ENCODE measurements at regions not wholly inside any gene's neighbourhood (a gene's known extent, or its start where the extent isn't known, plus 50 kb on each side); places are given as distances from the start of the nearest gene placed in this dataset.
"Not testable (repeated sequence)": the region's sequence is repeated elsewhere in the genome, so short reads cannot be mapped to it uniquely, and the experiment has no call there.

- ATAC-seq = no peak
- intact Hi-C loops (cut with DNase I) = no loop called here
- no peak for DNase-seq
These were observed 594.0 kb downstream of the NUP35 start for GRCh38 chr2:183718246-183718645.

- DNase-seq = no peak
- intact Hi-C loops (cut with DNase I) = no loop called here
- ATAC-seq = no peak
These were observed 599.0 kb downstream of the NUP35 start for GRCh38 chr2:183723278-183723677.

- ATAC-seq (no peak), DNase-seq (no peak)
- intact Hi-C loops (cut with DNase I) = no loop called here
These were observed 605.1 kb downstream of the NUP35 start for GRCh38 chr2:183729380-183729779.

- ATAC-seq = no peak
- intact Hi-C loops (cut with DNase I) = no loop called here
- no peak for DNase-seq
These were observed 616.0 kb downstream of the NUP35 start for GRCh38 chr2:183740241-183740640.

- ATAC-seq (no peak), DNase-seq (no peak)
- intact Hi-C loops (cut with DNase I) = no loop called here
These were observed 628.3 kb downstream of the NUP35 start for GRCh38 chr2:183752571-183752970.

GRCh38 chr2:183759033-183759432 lies 634.8 kb downstream of the NUP35 start:
- ATAC-seq = no peak
- intact Hi-C loops (cut with DNase I) = no loop called here
- no peak for DNase-seq

- DNase-seq = no peak
- intact Hi-C loops (cut with DNase I) = no loop called here
- ATAC-seq = no peak
These were observed 649.5 kb downstream of the NUP35 start for GRCh38 chr2:183773775-183774174.

- ATAC-seq (no peak), DNase-seq (no peak)
- intact Hi-C loops (cut with DNase I) = no loop called here
These were observed 655.8 kb downstream of the NUP35 start for GRCh38 chr2:183780072-183780471.

- DNase-seq (no peak), ATAC-seq (no peak)
- intact Hi-C loops (cut with DNase I) = no loop called here
These were observed 658.2 kb downstream of the NUP35 start for GRCh38 chr2:183782436-183782835.

- intact Hi-C loops (cut with DNase I); DNase-seq; ATAC-seq: not testable (repeated sequence)
These were observed 664.6 kb downstream of the NUP35 start for GRCh38 chr2:183788796-183789195.

GRCh38 chr2:183792165-183792924 lies 668.1 kb downstream of the NUP35 start:
- intact Hi-C loops (cut with DNase I); DNase-seq; ATAC-seq: not testable (repeated sequence)

GRCh38 chr2:183798535-183798934 lies 674.3 kb downstream of the NUP35 start:
- ATAC-seq = no peak
- intact Hi-C loops (cut with DNase I) = no loop called here
- DNase-seq = no peak

- no peak for DNase-seq
- intact Hi-C loops (cut with DNase I) = no loop called here
- ATAC-seq = no peak
These were observed 675.5 kb downstream of the NUP35 start for GRCh38 chr2:183799761-183800160.

- ATAC-seq = no peak
- no peak for DNase-seq
- intact Hi-C loops (cut with DNase I) = no loop called here
These were observed 679.4 kb downstream of the NUP35 start for GRCh38 chr2:183803596-183803995.

GRCh38 chr2:183807870-183808269 lies 683.6 kb downstream of the NUP35 start:
- intact Hi-C loops (cut with DNase I) = no loop called here
- ATAC-seq = no peak
- DNase-seq = no peak

- intact Hi-C loops (cut with DNase I) = no loop called here
- no peak for ATAC-seq
- no peak for DNase-seq
These were observed 685.2 kb downstream of the NUP35 start for GRCh38 chr2:183809404-183809803.

GRCh38 chr2:183811281-183811680 lies 687.0 kb downstream of the NUP35 start:
- intact Hi-C loops (cut with DNase I) = no loop called here
- DNase-seq (no peak), ATAC-seq (no peak)

GRCh38 chr2:183812091-183812490 lies 687.8 kb downstream of the NUP35 start:
- no peak for ATAC-seq
- DNase-seq = no peak
- intact Hi-C loops (cut with DNase I) = no loop called here

- ATAC-seq = no peak
- no peak for DNase-seq
- intact Hi-C loops (cut with DNase I) = no loop called here
These were observed 701.5 kb downstream of the NUP35 start for GRCh38 chr2:183825710-183826109.

GRCh38 chr2:183829931-183830330 lies 705.7 kb downstream of the NUP35 start:
- intact Hi-C loops (cut with DNase I) = no loop called here
- no peak for ATAC-seq
- DNase-seq = no peak

GRCh38 chr2:183837157-183837556 lies 712.9 kb downstream of the NUP35 start:
- no peak for DNase-seq
- intact Hi-C loops (cut with DNase I) = no loop called here
- ATAC-seq = no peak

- DNase-seq (no peak), ATAC-seq (no peak)
- intact Hi-C loops (cut with DNase I) = no loop called here
These were observed 714.1 kb downstream of the NUP35 start for GRCh38 chr2:183838295-183838694.

Data from left cardiac atrium (tissue), 4 donors.